GM12873 (cell line): ENCODE measurements at regions not wholly inside any gene's neighbourhood (a gene's known extent, or its start where the extent isn't known, plus 50 kb on each side); places are given as distances from the start of the nearest gene placed in this dataset.

ENCODE experiments used
- TF ChIP-seq, protein P1 (sequence below): IDR thresholded peaks from 2 replicates; pipeline ENCODE4 v1.5.1; 2012; ENCODE audit warnings: low read depth, mild to moderate bottlenecking, moderate library complexity, low read length, control low read depth; ENCODE audit not compliant: insufficient read depth; ENCODE audit errors: missing control alignments

DNA sequence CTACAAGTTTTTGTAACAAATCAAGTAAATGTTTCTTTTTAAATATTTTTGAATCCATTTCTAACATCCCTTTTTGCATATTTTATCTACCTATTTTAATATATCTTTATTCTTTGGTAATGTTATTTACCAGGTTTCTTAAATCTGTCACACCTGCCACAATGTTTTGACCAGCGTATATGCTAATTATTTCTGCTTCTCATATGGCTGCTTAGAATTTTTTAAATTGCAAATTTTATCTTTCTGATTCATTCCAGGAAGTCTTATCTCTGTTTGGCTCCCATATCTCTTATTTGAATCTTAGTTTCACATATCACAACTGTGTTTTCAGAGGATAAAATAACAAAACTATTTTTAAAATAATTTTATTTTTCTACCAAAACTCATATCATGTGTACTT is 1411.1 kb downstream of the KCNT2 start:
- TF ChIP-seq, protein P1, sequence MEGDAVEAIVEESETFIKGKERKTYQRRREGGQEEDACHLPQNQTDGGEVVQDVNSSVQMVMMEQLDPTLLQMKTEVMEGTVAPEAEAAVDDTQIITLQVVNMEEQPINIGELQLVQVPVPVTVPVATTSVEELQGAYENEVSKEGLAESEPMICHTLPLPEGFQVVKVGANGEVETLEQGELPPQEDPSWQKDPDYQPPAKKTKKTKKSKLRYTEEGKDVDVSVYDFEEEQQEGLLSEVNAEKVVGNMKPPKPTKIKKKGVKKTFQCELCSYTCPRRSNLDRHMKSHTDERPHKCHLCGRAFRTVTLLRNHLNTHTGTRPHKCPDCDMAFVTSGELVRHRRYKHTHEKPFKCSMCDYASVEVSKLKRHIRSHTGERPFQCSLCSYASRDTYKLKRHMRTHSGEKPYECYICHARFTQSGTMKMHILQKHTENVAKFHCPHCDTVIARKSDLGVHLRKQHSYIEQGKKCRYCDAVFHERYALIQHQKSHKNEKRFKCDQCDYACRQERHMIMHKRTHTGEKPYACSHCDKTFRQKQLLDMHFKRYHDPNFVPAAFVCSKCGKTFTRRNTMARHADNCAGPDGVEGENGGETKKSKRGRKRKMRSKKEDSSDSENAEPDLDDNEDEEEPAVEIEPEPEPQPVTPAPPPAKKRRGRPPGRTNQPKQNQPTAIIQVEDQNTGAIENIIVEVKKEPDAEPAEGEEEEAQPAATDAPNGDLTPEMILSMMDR, result no peak

DNA sequence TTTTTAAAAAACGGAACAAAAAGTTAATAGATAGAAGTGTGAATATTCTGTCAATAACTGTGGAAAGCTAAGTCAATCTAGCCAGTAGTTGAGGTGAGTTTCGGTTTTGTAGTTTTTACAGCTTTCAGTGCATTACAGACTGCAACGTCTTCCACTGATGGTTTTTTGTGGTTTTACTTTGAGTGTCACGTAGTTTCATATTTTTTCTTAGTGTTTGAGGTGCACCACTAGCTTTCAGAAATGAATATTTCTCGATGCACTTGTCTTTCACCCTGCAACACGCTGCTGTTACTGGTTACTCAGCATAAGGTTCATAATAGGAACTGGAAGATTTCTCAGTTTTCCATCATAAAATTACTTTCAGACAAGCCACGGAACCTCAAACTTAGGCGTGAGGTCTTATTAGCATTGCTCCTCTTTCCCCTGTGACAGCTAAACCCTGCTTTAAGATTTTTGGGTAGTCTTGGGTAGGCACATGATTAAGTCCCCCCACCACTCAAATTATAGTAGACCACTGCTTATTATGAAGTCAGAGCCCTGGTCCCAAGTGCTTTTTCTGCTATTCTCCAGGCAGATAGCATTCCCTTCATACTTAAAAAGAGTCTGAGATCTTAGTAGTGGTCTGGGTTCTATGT is 1412.7 kb downstream of the KCNT2 start:
- TF ChIP-seq, protein P1, result no peak

DNA sequence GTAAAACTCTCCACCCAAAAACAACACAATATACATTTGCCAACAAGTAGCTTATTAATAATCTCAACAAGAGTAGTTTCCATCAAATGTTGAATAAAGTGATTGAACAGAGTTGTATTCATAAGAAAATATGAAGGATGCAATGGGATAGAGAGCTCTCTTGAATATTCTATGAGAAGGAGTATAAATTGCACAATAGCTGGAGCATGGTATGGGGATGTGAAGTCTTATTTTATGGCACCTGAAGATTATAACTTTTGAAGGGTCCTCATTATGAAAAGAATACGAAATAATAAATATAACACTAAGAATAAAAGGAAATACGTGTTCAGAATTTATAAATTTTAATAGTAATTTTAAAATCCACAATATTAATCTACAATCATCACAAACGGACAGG is 1415.1 kb downstream of the KCNT2 start:
- TF ChIP-seq, protein P1, result no peak

DNA sequence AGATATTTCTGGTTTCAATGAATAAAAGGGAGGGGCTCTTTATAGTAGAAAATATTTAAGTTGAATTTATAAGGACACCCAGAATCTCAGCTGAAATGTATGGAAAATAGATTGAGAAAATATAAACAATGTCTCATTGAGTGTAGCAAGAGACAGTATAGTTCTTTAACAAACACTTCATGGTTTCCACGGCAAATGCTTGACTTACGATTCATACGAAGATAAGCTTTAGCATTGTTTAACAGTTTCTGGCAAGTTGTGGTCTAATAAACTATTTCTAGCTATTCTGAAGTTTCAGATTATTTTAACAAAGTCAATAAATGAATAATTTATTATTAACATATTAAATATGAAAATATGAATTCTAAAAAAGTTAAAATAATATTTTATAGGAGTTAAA is 1419.4 kb downstream of the KCNT2 start:
- TF ChIP-seq, protein P1, result no peak

DNA sequence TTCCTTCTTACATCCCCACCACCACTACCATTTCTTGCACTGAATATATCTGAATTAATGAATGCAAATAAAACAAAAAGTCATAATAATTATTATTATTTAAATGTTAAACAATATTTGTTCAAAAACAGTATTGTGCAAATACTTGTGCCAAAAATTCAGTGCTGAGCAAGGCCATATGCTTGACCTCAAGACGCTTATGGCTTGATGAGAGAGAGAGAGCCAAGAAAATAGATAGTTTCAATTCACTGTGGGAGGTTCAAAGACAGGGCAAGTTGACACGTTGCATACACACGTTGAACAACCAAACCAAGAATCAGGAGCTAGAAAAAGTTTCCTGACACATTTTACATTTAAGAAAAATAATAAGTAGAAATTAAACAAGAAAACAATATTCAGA is 1421.7 kb downstream of the KCNT2 start:
- TF ChIP-seq, protein P1, result no peak

DNA sequence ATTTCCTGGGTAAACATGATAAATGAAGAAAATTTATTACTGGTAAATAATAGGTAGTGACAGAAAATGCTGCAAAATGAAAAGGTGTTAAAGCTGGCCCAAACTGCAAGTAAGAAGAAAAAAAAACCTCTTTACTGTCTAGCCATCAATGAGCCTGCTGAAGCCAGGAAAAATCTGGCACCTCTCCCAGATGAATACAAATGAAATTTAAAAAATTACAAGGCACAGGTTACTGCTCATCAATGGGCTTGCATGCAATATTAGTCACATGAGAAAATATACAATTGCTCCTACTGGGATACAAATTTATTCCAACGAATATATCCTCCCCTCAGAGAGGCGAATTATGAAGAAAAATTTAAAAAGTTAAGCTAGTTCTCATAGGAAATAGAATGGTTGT is 1422.5 kb downstream of the KCNT2 start:
- TF ChIP-seq, protein P1, result no peak

DNA sequence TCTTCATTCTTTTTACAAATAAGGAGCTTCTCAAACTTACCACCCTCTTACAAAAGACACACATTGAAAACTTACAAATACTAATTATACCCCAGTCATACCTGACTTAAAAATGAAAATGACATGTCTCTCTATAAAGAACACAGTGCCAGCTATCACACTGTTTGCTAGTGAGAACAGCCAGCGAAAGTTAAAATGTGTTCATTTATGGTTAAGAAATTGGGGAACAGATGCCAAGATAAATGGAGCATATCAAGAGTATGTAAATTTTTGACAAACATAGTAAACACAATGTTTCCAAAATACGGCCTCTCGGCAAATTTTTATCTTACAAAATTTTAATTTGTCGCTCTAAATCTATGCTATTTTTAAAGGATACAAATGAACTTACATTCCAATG is 1422.9 kb downstream of the KCNT2 start:
- TF ChIP-seq, protein P1, result no peak
